ENCODE measurements at regions not wholly inside any gene's neighbourhood (a gene's known extent, or its start where the extent isn't known, plus 50 kb on each side); places are given as distances from the start of the nearest gene placed in this dataset.
A peak's percentile ranks its signal among the peaks of the same experiment; 100 is the strongest.
"Not testable (repeated sequence)": the region's sequence is repeated elsewhere in the genome, so short reads cannot be mapped to it uniquely, and the experiment has no call there.

- DNase-seq, result peak; percentile 9
These were observed 219.8 kb upstream of the SPHKAP start for GRCh38 chr2:228401065-228401912.

- no peak for DNase-seq
These were observed 206.3 kb upstream of the SPHKAP start for GRCh38 chr2:228387776-228388175.

GRCh38 chr2:228378696-228379425 lies 197.4 kb upstream of the SPHKAP start:
- DNase-seq, result no peak

GRCh38 chr2:228378233-228378632 lies 196.7 kb upstream of the SPHKAP start:
- no peak for DNase-seq

GRCh38 chr2:228377533-228377932 lies 196.0 kb upstream of the SPHKAP start:
- peak; percentile 2 for DNase-seq

GRCh38 chr2:228374741-228375140 lies 193.3 kb upstream of the SPHKAP start:
- DNase-seq, result no peak

- DNase-seq, result peak; percentile 10
These were observed 191.7 kb upstream of the SPHKAP start for GRCh38 chr2:228373191-228373590.

GRCh38 chr2:228372212-228372611 lies 190.7 kb upstream of the SPHKAP start:
- DNase-seq, result no peak

- no peak for DNase-seq
These were observed 188.0 kb upstream of the SPHKAP start for GRCh38 chr2:228369400-228370031.

GRCh38 chr2:228367356-228367755 lies 185.9 kb upstream of the SPHKAP start:
- no peak for DNase-seq

GRCh38 chr2:228359473-228359872 lies 178.0 kb upstream of the SPHKAP start:
- no peak for DNase-seq

- DNase-seq, result no peak
These were observed 174.4 kb upstream of the SPHKAP start for GRCh38 chr2:228355897-228356296.

- not testable (repeated sequence) for DNase-seq
These were observed 171.5 kb upstream of the SPHKAP start for GRCh38 chr2:228352980-228353379.

GRCh38 chr2:228352048-228352447 lies 170.6 kb upstream of the SPHKAP start:
- DNase-seq, result no peak

- DNase-seq, result no peak
These were observed 167.1 kb upstream of the SPHKAP start for GRCh38 chr2:228348516-228349064.

GRCh38 chr2:228344531-228344930 lies 163.0 kb upstream of the SPHKAP start:
- no peak for DNase-seq

- DNase-seq, result no peak
These were observed 158.0 kb upstream of the SPHKAP start for GRCh38 chr2:228339525-228339924.

- no peak for DNase-seq
These were observed 152.7 kb upstream of the SPHKAP start for GRCh38 chr2:228334180-228334579.

GRCh38 chr2:228329282-228329681 lies 147.8 kb upstream of the SPHKAP start:
- DNase-seq, result no peak

- no peak for DNase-seq
These were observed 139.5 kb upstream of the SPHKAP start for GRCh38 chr2:228321015-228321414.

- peak; percentile 30 for DNase-seq
These were observed 136.7 kb upstream of the SPHKAP start for GRCh38 chr2:228318218-228318617.

- no peak for DNase-seq
These were observed 130.7 kb upstream of the SPHKAP start for GRCh38 chr2:228312172-228312571.

- DNase-seq, result no peak
These were observed 122.5 kb upstream of the SPHKAP start for GRCh38 chr2:228303960-228304359.

Data from hematopoietic multipotent progenitor cell treated with erythropoietin and hydrocortisone succinate and interleukin-3 and kit ligand, for 4 days (in vitro differentiated cells).